ENCODE measurements at regions not wholly inside any gene's neighbourhood (a gene's known extent, or its start where the extent isn't known, plus 50 kb on each side); places are given as distances from the start of the nearest gene placed in this dataset.

DNA sequence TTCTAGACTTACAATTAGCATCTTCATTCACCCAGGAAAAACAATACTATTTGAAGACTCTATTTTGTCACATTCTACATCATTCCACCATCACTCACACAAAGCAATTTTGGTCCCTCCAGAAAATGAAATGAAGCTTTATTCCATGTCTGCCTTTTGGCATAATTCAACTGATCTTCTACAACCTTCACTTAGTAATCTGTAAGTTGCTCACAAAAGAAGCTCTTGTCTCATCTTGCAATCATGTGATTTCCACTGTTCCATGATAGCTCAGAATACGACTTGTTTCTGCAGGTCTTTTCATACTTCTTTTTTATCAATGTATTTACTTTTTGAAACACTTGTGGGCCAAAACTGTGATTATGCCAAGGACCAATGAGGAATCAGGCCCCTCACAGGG, 261.9 kb upstream of the NR4A3 start:
- DNase-seq: no peak

- DNase-seq: no peak
These were observed 261.1 kb upstream of the NR4A3 start for GRCh38 chr9:99560561-99560960.

- peak; percentile 38 for DNase-seq
These were observed 260.2 kb upstream of the NR4A3 start for GRCh38 chr9:99561509-99561917.

DNA sequence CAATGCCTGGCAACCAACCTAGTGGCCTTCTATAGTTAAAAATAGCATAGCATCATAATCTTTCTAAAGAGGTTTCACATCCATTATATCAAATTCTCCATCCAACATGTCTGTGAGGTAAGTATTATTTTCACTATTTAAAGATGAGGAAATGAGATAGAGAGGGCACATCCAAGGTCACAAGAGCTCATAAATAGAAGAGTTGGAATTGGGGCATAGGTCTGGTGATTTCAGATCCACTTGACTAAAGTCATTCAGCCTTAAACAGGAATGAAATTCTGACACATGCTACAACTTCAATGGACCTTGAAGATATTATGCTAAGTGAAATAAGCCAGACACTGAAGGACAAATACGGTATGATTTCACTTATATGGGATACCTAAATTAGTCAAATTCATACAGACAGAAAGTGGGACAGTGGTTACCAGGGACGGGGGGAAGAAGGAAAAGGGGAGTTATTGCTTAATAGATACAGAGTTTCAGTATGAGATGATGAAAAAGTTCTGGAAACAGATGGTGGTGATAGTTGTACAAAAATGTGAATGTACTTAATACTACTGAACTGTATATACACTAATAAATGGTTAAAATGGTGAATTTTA, 259.6 kb upstream of the NR4A3 start:
- DNase-seq: no peak

DNA sequence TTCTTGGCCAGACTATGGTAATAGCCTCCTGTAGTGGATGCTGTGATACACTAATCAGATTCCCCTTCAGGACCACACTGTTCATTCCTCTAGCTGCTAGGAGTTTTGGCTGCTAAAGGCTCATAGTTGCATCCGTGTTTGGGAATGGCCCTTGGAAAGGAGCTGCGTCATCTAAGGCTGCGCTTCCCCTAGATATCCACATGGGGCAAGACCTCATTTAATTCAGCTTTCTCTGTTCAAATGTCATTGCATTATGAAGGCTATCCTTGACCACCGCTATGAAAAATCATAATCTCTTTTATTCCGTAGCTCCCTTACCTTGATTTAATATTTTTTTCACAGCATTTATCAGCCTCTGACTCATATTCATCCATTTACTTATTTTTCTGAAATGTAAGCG, 258.3 kb upstream of the NR4A3 start:
- no peak for DNase-seq

DNA sequence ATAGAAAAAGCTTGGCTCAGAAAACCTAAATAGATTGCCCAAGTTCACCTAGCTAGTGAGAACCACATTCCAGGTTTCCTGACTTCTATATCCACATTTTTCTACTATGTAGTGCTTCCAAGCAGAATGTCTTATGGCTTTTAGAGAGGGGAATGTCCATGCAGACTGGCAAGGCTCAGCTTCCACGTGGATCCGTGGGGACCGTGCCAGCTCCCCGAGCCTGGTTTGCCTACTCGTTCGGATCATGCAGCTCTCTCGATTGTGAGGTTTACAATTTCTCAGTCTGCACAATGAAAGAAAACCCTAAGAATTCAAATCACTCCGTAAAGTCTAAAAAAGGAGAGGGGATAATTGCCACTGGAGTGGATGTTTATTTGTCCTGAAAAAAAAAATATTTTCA, 256.5 kb upstream of the NR4A3 start:
- DNase-seq: no peak

DNA sequence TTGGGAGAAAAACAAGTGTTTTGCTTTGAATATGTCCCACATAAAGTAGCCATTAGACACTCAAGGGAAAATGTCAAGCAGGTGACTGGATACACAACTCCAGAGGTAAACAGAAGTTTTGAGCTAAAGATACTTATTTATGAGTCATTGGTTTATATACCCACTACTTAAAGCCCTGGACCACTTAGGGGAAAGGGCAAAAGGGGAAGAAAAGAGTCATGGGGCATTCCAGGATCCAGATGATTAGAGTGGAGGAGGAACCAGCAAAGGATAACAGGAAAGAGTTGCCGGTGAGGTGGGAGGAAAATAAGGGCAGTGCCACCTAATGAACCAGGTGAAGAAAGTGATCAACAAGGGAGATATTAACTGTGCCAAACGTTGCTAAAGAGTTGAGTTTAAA, 254.2 kb upstream of the NR4A3 start:
- no peak for DNase-seq

GRCh38 chr9:99569840-99570239, 251.8 kb upstream of the NR4A3 start:
- DNase-seq: no peak

DNA sequence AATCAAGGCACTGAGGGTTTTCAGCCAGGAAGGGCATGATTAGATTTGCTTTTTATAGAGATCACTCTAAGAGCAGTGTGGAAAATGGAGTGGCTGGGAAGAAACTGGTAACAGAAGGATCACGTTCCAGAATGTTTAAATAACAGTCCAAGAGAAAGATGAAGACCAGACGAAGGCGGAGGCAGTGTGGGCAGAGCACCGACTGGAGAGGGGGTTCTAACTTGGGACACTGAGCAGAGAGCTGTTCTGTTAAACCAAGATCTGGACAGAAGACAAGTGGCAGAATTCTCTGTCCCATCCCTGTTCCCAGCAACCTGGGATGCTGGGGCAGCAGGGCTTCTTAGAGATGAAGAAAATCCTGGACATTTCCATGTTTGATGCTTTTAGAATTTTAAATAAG, 249.1 kb upstream of the NR4A3 start:
- no peak for DNase-seq

GRCh38 chr9:99573085-99573484, 248.6 kb upstream of the NR4A3 start:
- no peak for DNase-seq

DNA sequence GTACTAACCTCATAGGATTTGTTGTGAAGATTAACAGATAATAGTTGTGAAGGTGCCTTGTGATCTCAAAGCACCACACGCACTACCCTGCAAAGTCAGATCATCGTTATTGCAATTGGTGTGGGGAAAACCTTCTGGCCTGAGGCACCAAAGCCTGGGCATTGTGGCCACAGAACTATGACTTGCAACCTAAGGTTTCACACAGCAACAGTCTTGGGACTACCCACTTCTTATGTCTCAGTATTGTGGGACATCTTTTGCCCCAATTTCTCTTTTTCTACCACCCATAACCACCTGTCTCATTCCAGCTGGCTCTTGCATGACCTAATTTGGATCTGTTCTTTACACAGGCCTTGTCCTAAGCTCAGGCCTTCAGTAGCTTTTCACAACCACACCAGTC, 247.8 kb upstream of the NR4A3 start:
- no peak for DNase-seq

- DNase-seq: no peak
These were observed 245.7 kb upstream of the NR4A3 start for GRCh38 chr9:99576002-99576401.

- no peak for DNase-seq
These were observed 244.8 kb upstream of the NR4A3 start for GRCh38 chr9:99576876-99577275.

GRCh38 chr9:99577351-99577750, 244.3 kb upstream of the NR4A3 start:
- no peak for DNase-seq

DNA sequence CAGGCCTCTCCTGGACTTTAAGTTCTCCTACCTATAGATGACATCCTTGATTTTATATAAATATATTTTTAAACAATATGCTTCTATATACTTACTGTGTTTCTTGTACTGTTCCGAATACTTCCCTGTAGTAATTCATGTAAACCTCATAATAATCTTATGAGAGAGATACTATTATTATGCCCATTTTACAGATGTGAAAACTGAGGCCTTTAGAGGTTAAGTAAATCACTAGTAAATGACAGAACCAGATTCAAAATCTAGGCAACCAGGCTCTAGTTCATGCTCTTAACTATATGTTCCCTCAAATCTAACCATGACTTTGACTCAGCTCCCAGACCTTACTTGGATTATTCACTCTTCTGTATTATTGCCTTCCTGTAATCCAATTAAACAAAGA, 243.0 kb upstream of the NR4A3 start:
- DNase-seq: no peak

DNA sequence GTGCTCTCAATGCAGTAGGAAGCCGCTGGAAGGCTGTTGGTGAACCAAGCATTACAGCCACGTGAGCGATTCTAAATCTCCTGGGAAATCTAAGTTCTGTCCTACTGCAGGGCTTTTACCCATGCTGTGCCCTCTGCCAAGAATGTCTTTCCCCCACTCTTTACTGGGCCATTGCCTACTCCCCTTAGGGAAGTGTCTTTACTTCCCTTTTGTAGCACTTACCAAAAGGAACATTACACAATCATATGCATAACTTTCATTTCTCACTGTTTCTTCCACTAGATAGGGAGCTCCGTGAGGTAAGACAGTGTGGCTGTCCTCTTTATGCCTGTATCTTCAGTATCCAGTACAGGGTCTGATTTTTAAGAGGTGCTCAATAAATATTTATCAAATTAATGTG, 241.7 kb upstream of the NR4A3 start:
- DNase-seq: no peak

DNA sequence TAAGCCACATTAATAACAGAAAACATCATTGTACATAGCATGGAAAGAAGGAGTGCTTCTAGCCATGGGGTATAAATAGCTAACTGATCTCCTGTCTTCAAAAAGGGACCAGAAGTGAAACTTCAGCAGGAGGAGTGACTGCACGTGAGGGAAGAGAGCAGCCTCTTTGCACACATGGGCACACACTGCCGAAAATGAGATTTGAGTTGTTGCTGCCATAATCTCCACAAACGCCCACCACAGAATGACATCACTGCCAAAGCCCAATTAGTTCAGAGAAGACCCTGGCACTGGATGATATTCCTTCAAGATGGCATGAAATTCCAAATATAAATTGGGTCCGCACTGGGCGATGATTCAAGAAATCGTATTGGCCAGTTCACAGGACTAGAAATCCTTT, 238.9 kb upstream of the NR4A3 start:
- DNase-seq: no peak

GRCh38 chr9:99588299-99588698, 233.4 kb upstream of the NR4A3 start:
- DNase-seq: no peak

DNA sequence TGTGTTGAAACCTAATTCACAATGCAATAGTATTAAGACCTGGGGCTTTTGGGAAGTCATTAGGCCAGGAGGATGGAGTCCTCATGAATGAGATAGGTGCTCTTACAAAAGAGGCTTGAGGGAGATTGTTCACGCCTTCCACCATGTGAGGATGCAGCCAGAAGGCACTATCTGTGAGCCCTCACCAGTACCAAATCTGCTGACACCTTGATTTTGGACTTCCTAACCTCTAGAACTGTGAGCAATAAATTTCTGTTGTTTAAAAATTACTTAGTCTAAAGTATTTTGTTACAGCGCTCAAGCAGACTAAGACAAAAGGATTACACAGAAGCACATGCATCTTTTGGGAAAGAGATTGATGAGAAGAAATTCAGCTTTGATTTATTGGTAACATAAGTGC, 232.9 kb upstream of the NR4A3 start:
- no peak for DNase-seq

DNA sequence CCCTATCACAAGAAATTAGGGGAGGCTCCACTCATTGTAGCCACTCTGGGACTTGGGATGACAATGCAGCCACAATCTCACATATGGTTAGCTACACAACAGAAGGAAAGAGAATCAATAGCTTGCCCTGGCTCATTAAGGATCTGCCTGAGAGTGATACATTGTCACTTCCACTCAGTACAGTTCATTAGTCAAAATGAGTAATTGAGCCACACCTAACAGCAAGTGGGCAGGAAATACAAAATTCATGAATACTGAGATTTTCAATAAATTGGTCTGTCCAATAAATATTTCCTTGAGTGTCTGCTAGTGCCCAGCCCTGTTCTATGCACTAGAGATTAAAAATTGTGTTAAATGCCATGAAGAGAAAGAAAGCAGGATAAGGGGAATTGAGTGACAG, 231.3 kb upstream of the NR4A3 start:
- no peak for DNase-seq

DNA sequence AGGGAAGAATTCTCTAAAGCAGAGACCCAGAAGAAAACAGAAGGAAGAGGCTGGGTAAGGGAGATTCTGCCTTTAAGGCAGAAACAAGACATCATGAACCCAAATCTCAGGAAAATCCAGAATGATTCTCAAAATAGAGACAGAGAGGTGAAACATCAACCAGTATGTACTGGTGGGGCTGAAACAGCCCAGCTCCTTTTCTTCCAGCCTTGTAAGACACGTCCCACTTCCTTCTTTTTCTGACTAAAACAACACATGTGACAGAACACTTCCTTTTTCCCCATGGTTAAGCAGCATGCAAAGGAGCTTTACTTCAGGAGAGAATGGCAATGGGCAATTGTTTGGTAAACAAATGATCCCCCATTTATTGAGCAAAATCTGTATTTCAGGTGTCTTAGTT, 230.8 kb upstream of the NR4A3 start:
- no peak for DNase-seq

DNA sequence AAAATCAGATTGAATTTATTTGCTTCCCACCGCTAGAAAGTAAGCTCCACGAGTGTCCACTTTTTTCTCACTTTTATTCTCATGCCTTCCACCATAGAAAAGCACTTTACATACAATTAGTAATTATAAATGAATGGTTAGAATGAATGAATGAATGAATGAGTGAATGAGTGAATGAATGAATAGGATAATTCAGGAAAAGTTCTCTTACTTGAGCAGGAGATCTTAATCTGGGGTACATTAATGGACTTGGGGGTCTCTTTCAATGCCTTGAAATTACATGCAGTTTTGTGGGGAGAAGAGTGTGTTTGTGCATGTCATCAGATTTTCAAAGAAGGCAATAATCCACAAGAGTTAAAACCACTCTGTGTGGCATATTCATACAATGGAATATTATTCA, 229.9 kb upstream of the NR4A3 start:
- DNase-seq: no peak

DNA sequence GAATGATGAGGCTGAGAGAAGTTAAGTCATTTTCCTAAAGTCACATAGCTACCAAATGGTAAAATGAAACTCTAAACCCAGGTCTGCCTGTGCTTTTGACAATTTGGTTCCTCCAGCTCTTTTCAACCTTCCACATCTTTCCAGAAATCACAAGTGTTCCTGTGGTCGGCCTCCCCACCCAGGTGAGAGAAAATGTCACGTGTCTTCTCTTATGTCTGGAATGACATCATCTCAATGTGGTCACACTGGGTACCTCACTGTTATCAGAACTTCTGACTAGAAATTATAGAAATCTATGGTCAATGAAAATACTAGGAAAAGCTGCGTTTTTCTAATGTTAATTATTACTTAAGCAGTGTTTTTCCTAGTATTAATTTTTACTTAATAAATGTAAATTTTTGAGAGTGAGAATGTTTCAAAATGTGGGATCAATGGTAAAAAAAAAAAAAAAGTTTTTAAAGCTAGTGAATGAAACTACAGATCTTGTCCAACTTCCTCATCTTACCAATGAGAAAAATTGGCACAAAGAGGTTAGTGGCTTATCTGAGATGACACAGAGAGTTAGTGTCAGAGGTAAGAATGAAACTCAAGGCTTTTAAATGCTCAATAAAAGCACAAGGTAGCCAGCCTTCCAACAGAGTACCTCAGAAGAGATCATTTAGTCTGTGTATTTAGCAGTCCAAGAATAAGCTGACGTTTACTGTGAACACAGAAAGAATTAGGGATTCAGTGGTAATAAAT, 228.7 kb upstream of the NR4A3 start:
- DNase-seq: no peak

- DNase-seq: no peak
These were observed 228.1 kb upstream of the NR4A3 start for GRCh38 chr9:99593610-99594009.

All from femur (tissue), 1 donor.